Mesodermal cell (in vitro differentiated cells): ENCODE measurements at regions not wholly inside any gene's neighbourhood (a gene's known extent, or its start where the extent isn't known, plus 50 kb on each side); places are given as distances from the start of the nearest gene placed in this dataset.

Experiments used
- H3K27ac ChIP-seq: 2 replicates; pipeline ENCODE4 v1.7.0; 2013; ENCODE audit warnings: mild to moderate bottlenecking, low read depth, low read length, moderate library complexity; ENCODE audit not compliant: severe bottlenecking
- H3K36me3 ChIP-seq: 2 replicates; pipeline ENCODE4 v1.7.1; 2013; ENCODE audit warnings: mild to moderate bottlenecking, low read length, moderate library complexity; ENCODE audit not compliant: control insufficient read depth, insufficient read depth
- H3K4me1 ChIP-seq: one replicate; pipeline ENCODE4 v1.7.1; 2013; ENCODE audit warnings: mild to moderate bottlenecking, low read length; ENCODE audit not compliant: insufficient read depth, control insufficient read depth, poor library complexity, severe bottlenecking
- H3K4me3 ChIP-seq: 2 replicates; pipeline ENCODE4 v1.7.0; 2013; ENCODE audit warnings: low read length, control low read depth, mild to moderate bottlenecking; ENCODE audit not compliant: insufficient read depth, poor library complexity, severe bottlenecking; ENCODE audit errors: extremely low read depth
- H3K9me3 ChIP-seq: 2 replicates; pipeline ENCODE4 v1.7.1; 2013; ENCODE audit warnings: mild to moderate bottlenecking, low read length, moderate library complexity; ENCODE audit not compliant: control insufficient read depth
- WGBS, 2 experiments: methylation state at CpG; one replicate each; pipeline ENCODE4 v1.1.5; 2013; ENCODE audit warnings: missing lambda C conversion rate in 2 of 2; ENCODE audit not compliant: insufficient coverage in 2 of 2; 5-methylcytosine and 5-hydroxymethylcytosine counted together

DNA sequence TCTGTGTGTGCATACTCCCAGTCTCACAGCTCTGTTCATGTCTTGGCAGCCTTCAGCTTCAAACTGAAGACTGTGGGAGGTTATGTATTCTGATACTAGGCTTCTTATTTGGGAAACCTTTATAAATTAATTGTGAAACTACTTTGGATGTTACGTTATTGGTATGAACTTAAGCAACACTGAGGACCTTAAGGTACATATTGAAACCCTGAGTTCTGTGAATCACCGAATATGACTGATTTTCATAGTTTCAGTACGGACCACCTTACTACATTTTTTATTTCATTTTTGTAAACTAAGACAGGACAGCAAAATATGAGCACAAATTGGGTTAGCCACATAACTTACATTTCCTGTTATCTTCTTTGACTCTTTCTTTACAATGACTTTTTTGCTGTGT lies 498.4 kb downstream of the PDGFC start:
- 91 to 100% methylated on average over 2 to 3 of the region's 3 CpGs for WGBS, 2 experiments
- H3K4me1 ChIP-seq: peaks cover 5% of the 10 kb centered on the region
- no peaks in the 10 kb centered on the region for H3K36me3 ChIP-seq
- no peak overlapping the region for H3K27ac ChIP-seq
- H3K9me3 ChIP-seq: no peaks in the 10 kb centered on the region
- no peak overlapping the region for H3K4me3 ChIP-seq

DNA sequence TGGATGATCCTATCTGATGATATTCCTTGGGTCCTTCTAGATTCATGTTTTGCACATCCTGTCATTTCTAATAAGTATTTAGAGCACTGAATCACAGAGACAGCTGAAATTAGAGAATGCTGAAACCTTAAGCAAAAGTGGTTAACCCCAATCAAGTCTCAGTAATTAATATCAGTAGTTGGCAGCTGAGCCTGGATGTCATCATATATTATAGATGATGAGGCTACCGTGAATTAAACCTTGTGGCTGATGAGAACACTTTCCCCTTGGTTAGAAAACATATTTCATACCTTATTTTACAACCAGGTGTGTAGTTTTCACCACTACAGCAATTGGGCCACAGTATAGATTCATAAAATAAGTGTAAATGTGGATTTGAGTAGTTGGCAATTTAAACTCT lies 499.0 kb downstream of the PDGFC start:
- H3K4me3 ChIP-seq: no peak overlapping the region
- no peaks in the 10 kb centered on the region for H3K36me3 ChIP-seq
- H3K9me3 ChIP-seq: no peaks in the 10 kb centered on the region
- WGBS, 2 experiments: no CpG with 5 or more reads among the region's 1 CpG
- peaks cover 5% of the 10 kb centered on the region for H3K4me1 ChIP-seq
- H3K27ac ChIP-seq: no peak overlapping the region

DNA sequence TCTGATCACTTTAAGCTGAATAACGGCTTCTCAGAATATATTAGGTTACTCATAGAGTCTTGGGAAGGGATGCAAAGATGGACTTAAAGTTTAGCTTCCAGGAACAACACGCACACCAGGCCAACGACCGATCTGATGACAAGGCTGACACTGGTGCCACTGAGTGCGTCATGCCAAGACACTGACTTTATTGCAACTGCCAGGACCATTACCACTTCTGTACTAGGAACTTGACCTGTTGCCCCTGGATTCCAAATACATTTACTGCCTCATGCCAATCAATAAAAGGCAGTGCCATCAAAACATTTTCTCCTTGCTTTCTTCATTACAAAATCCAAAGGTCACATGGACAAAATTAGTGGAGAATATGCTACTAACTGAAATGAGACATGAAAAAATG lies 505.9 kb upstream of the CTSO start:
- H3K9me3 ChIP-seq: no peaks in the 10 kb centered on the region
- no peak overlapping the region for H3K27ac ChIP-seq
- H3K4me3 ChIP-seq: no peak overlapping the region
- H3K4me1 ChIP-seq: no peaks in the 10 kb centered on the region
- no peaks in the 10 kb centered on the region for H3K36me3 ChIP-seq
- 87 to 93% methylated on average over 5 of the region's 5 CpGs for WGBS, 2 experiments

DNA sequence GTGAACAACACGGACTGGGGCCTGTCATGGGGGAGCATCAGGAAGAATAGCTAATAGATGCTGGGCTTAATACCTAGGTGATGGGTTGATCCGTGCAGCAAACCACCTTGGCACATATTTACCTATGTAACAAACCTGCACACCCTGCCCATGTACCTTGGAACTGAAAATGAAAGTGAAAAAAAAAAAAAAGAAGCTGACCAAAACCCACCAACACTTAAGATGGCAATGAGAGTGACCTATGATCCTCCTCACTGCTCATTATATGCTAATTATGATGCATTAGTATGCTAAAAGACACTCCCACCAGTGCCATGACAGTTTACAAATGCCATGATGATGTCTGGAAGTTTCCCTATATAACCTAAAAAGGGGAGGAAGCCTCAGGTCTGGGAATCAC lies 503.2 kb upstream of the CTSO start:
- no peaks in the 10 kb centered on the region for H3K36me3 ChIP-seq
- H3K9me3 ChIP-seq: no peaks in the 10 kb centered on the region
- H3K27ac ChIP-seq: no peak overlapping the region
- no peaks in the 10 kb centered on the region for H3K4me1 ChIP-seq
- WGBS, 2 experiments: no CpG with 5 or more reads among the region's 2 CpGs
- no peak overlapping the region for H3K4me3 ChIP-seq

DNA sequence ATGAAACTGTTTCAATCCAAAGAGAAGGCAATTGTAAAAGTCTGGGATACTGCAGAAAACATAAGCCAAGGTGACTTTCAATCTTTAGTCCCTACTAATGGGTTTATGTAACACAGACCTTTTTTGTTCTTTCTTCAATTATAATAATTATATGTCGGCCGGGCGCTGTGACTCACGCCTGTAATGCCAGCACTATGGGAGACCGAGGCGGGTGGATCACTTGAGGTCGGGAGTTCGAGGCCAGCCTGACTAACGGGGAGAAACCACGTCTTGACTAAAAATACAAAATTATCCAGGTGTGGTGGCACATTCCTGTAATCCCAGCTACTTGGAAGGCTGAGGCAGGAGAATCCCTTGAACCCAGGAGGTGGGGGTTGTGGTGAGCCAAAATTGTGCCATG lies 489.8 kb upstream of the CTSO start:
- H3K36me3 ChIP-seq: no peaks in the 10 kb centered on the region
- H3K4me3 ChIP-seq: no peak overlapping the region
- no peaks in the 10 kb centered on the region for H3K9me3 ChIP-seq
- H3K4me1 ChIP-seq: no peaks in the 10 kb centered on the region
- WGBS, 2 experiments: 82 to 100% methylated on average over 6 to 7 of the region's 10 CpGs
- H3K27ac ChIP-seq: no peak overlapping the region

DNA sequence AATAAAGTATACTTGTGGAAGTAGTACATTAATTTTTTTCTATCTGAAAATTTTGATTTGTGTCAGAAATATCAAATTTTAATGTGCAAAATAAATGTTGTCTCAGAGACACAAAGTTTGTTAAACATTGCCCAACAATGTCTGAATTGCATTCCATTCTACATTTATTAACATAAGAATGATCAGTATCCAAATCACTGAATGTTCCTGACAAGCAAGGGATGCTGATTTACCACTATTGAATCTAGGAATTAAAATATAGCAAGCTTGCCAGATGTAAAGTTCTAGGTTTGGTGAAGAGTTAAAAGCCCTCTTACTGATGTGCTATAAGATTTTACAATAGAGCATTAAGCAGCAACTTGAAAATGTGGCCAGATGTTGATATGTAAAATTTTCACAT lies 489.2 kb upstream of the CTSO start:
- Histone ChIP-seq H3K4me3 (no peak overlapping the region), H3K9me3 (no peaks in the 10 kb centered on the region), H3K36me3 (no peaks in the 10 kb centered on the region), H3K27ac (no peak overlapping the region), H3K4me1 (no peaks in the 10 kb centered on the region)

DNA sequence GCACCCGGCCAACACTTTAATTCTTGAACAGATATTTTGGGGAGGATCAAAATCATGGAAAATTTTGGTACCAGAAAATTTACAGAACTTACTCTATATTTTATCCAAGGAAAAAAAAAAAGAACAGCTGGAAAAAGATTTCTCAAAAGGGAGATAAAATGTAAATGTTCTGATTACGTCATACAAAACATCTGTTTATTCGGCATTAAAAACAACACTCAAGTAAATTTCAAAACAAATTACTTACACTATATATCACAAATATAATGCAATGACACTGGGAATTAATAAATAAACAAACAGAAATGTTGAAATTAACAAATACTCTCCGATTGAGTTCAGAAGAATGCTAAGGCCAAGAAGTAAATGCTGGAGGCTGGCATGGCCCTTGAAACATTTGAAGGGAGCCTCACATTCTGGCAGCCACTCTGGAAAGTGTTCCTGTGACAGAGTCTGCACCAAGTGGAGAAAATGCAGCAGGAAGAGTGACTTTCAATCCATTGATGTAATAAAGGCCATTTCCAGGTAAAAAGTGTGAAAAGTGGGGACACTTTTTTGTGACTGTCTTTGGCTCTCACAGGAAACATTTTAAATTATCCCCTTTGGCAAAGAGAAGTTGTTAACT lies 486.0 kb upstream of the CTSO start:
- no peaks in the 10 kb centered on the region for H3K36me3 ChIP-seq
- H3K27ac ChIP-seq: no peak overlapping the region

DNA sequence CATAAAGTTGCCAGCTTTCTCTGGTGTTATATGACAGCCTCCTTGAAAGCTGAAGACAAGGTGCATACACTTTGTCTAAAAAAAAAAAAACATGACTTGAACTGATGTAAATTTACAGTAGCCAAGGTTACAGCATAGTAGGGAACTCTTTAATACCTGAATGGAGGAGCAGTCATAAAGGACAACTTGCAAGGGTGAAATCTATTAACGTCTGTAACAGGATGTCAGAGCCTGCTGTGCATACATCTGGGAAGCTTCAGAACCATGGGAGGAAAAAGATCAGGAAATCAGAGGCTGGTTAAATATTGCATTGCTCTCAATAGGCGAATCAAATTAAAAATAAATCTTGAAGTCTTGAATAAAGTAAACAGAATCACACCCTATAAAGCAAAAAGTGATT lies 484.0 kb upstream of the CTSO start:
- Histone ChIP-seq H3K4me3 (no peak overlapping the region), H3K9me3 (no peaks in the 10 kb centered on the region), H3K36me3 (no peaks in the 10 kb centered on the region), H3K4me1 (no peaks in the 10 kb centered on the region), H3K27ac (no peak overlapping the region)
- WGBS, 2 experiments: 60 to 75% methylated on average over 1 of the region's 2 CpGs

More for the DNA sequence above, 486.0 kb upstream of the CTSO start:
- H3K4me3 ChIP-seq: no peak overlapping the region
- 80 to 100% methylated on average over 1 of the region's 4 CpGs for WGBS, 2 experiments
- H3K4me1 ChIP-seq: no peaks in the 10 kb centered on the region
- H3K9me3 ChIP-seq: no peaks in the 10 kb centered on the region

DNA sequence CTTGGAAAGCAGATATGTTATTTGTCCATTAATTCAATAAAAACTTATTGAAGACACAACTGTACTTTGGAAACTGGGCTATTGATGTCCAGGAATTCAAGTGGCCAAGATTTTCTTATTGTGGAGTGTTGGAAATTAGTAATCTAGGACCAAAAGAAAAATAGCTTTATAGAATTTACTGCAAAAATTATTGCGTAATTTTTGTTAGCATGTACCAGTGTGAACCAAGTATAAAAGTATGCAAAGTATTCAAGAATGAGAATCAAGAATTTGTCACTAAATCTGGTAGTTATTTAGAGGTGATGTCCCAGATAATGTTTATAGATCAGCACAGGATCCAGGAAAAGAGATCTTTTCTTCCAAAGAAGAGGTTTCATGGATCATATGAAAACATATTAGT lies 468.9 kb upstream of the CTSO start:
- no peak overlapping the region for H3K4me3 ChIP-seq
- no peaks in the 10 kb centered on the region for H3K4me1 ChIP-seq
- H3K36me3 ChIP-seq: no peaks in the 10 kb centered on the region
- no peaks in the 10 kb centered on the region for H3K9me3 ChIP-seq
- 100% methylated on average over 1 of the region's 1 CpG; no CpG with 5 or more reads in 1 of the 2 experiments for WGBS, 2 experiments
- no peak overlapping the region for H3K27ac ChIP-seq

DNA sequence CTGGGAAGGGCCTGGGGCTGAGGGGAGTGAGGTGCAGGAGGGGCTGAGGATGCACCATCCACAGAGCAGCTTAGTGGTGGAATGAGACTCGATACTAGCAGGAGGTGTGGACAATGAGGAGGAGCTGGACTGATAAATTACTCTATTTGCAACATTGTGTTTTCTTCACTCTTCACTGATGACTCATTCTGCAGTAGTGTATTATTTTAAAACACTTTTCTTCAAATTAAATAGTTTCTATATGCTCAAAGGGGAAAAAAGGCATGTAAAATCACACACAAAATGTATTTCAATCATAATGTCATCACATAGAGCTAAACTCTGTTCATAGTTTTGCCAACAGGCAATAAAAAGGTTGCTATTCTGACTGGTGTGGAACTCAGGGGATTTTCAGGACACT lies 467.0 kb upstream of the CTSO start:
- no peaks in the 10 kb centered on the region for H3K9me3 ChIP-seq
- no peak overlapping the region for H3K4me3 ChIP-seq
- no peaks in the 10 kb centered on the region for H3K4me1 ChIP-seq
- H3K27ac ChIP-seq: no peak overlapping the region
- WGBS, 2 experiments: 100% methylated on average over 1 of the region's 1 CpG; no CpG with 5 or more reads in 1 of the 2 experiments
- H3K36me3 ChIP-seq: no peaks in the 10 kb centered on the region

DNA sequence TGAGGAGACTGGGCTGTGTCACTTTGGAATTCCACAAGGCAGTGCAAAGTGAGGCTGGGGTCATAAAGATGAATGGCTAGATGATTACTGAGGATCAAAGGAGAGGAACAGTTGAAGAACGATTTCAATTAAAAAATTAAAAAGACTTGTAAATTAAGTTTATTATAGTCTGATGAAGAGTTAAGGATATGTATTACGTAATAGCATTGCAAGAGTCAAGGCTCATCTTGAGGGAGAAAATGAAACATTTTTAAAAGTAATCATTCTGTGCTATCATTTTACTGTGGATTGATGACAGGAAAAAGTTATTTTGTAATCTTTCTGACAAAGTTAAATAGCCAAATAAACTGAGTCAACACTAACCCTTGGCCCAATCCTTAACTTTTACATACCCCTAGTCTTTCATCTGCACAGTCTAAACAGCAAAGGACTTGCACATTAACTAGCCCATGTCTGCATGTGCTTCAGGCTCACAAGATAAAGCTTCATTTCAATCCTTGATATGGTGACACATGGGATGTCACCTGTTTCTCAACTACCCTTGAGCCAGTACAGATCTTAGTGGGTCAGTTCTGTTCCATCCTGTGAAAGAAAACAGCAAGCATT lies 465.5 kb upstream of the CTSO start:
- H3K4me3 ChIP-seq: no peak overlapping the region
- no peaks in the 10 kb centered on the region for H3K9me3 ChIP-seq
- no peaks in the 10 kb centered on the region for H3K36me3 ChIP-seq
- no peak overlapping the region for H3K27ac ChIP-seq
- H3K4me1 ChIP-seq: no peaks in the 10 kb centered on the region
- 88 to 100% methylated on average over 1 to 2 of the region's 2 CpGs for WGBS, 2 experiments
